IMR-90 (cell line): ENCODE measurements at regions not wholly inside any gene's neighbourhood (a gene's known extent, or its start where the extent isn't known, plus 50 kb on each side); places are given as distances from the start of the nearest gene placed in this dataset.

Experiments
- ATAC-seq: fragments of 200-7000 bp; cut with Tn5 transposase; 2 replicates; pipeline ENCODE4 v1.9.1; 2020; ENCODE audit warnings: low read depth, mild to moderate bottlenecking, moderate library complexity
- BruUV-seq: library from RNA; stranded (reverse); fragments of 400-500 nt; replicated peaks from 2 replicates; lab custom pipeline; 2021; lab: Mats Ljungman, UMichigan
- CTCF ChIA-PET: fragments of 300-600 bp; formaldehyde crosslinking; extraction: SDS; loops from one replicate; lab custom pipeline; 2021; ENCODE audit warnings: antibody characterized with exemption; lab: Yijun Ruan, JAX
- POLR2A ChIA-PET: fragments of 300-600 bp; sonication (Branson Sonifier 250); formaldehyde crosslinking; loops from one replicate; lab custom pipeline; 2022; ENCODE audit warnings: antibody characterized with exemption; ENCODE audit not compliant: unreplicated experiment; lab: Charles Lee
- DNase-seq: peaks from one replicate; pipeline ENCODE4 v3.0.0; 2013
- H2AFZ ChIP-seq: replicated peaks from 2 replicates; pipeline ENCODE3; 2013; ENCODE audit warnings: low read length, mild to moderate bottlenecking; ENCODE audit not compliant: poor library complexity
- H2AK5ac ChIP-seq: 2 replicates; pipeline ENCODE4 v1.6.1; 2013; ENCODE audit warnings: low read depth, low read length, inconsistent platforms
- H2AK9ac ChIP-seq: replicated peaks from 2 replicates; pipeline ENCODE3; 2013; ENCODE audit warnings: mild to moderate bottlenecking, low read depth, low read length, moderate library complexity; ENCODE audit not compliant: poor library complexity
- H2BK120ac ChIP-seq: 2 replicates; pipeline ENCODE4 v1.6.1; 2013; ENCODE audit warnings: low read depth, low read length, inconsistent platforms
- H2BK15ac ChIP-seq: 3 replicates; pipeline ENCODE4 v1.6.1; 2013; ENCODE audit warnings: low read depth, low read length, inconsistent platforms
- H2BK20ac ChIP-seq: 2 replicates; pipeline ENCODE4 v1.6.1; 2013; ENCODE audit warnings: low read depth, mild to moderate bottlenecking, inconsistent platforms, low read length, moderate library complexity
- H2BK5ac ChIP-seq: 2 replicates; pipeline ENCODE4 v1.6.1; 2013; ENCODE audit warnings: mild to moderate bottlenecking, low read depth, low read length, inconsistent platforms; ENCODE audit not compliant: poor library complexity, severe bottlenecking
- H3K14ac ChIP-seq: replicated peaks from 2 replicates; pipeline ENCODE4 v1.6.1; 2013; ENCODE audit warnings: low read depth, low read length, inconsistent platforms
- H3K18ac ChIP-seq: 2 replicates; pipeline ENCODE4 v1.6.1; 2013; ENCODE audit warnings: low read depth, low read length, control low read depth
- H3K23ac ChIP-seq: 2 replicates; pipeline ENCODE4 v1.6.1; 2013; ENCODE audit warnings: low read depth, low read length, inconsistent platforms
- H3K27ac ChIP-seq: 2 replicates; pipeline ENCODE4 v1.5.1; 2013; ENCODE audit warnings: mild to moderate bottlenecking, control low read depth, low read length; ENCODE audit not compliant: insufficient read depth
- H3K27me3 ChIP-seq: 2 replicates; pipeline ENCODE4 v1.6.1; 2013; ENCODE audit warnings: low read length; ENCODE audit not compliant: control insufficient read depth, insufficient read depth
- H3K36me3 ChIP-seq: 2 replicates; pipeline ENCODE4 v1.6.1; 2013; ENCODE audit warnings: low read length, mixed read lengths; ENCODE audit not compliant: control insufficient read depth, insufficient read depth
- H3K4ac ChIP-seq: 2 replicates; pipeline ENCODE4 v1.6.1; 2013; ENCODE audit warnings: low read depth, low read length, inconsistent platforms
- H3K4me1 ChIP-seq: 2 replicates; pipeline ENCODE4 v1.6.1; 2013; ENCODE audit warnings: low read length, mixed read lengths; ENCODE audit not compliant: control insufficient read depth, insufficient read depth
- H3K4me2 ChIP-seq: 2 replicates; pipeline ENCODE4 v1.6.1; 2013; ENCODE audit warnings: low read depth, mild to moderate bottlenecking, control low read depth, low read length, moderate library complexity
- H3K4me3 ChIP-seq: 2 replicates; pipeline ENCODE4 v1.5.1; 2013; ENCODE audit warnings: low read depth, mild to moderate bottlenecking, control low read depth, low read length, moderate library complexity; ENCODE audit not compliant: insufficient read depth
- H3K56ac ChIP-seq: 2 replicates; pipeline ENCODE4 v1.6.1; 2013; ENCODE audit warnings: low read length, inconsistent platforms; ENCODE audit not compliant: insufficient read depth; ENCODE audit errors: extremely low read depth
- H3K79me1 ChIP-seq, 2 experiments: 2 replicates each; pipeline ENCODE4 v1.6.1; 2013; ENCODE audit warnings: low read length in 2 of 2, inconsistent platforms in 1 of 2, low read depth in 1 of 2
- H3K9ac ChIP-seq: 2 replicates; pipeline ENCODE4 v1.6.1; 2013; ENCODE audit warnings: low read depth, low read length, control low read depth
- H3K9me1 ChIP-seq: 2 replicates; pipeline ENCODE4 v1.6.1; 2013; ENCODE audit warnings: low read length, inconsistent platforms; ENCODE audit not compliant: insufficient read depth
- H3K9me3 ChIP-seq: 2 replicates; pipeline ENCODE4 v1.6.1; 2013; ENCODE audit warnings: low read length; ENCODE audit not compliant: control insufficient read depth, insufficient read depth
- H4K20me1 ChIP-seq: 2 replicates; pipeline ENCODE4 v1.6.1; 2013; ENCODE audit warnings: low read length, inconsistent platforms; ENCODE audit not compliant: insufficient read depth
- H4K5ac ChIP-seq: 2 replicates; pipeline ENCODE4 v1.6.1; 2013; ENCODE audit warnings: mild to moderate bottlenecking, low read depth, low read length, control low read depth
- H4K8ac ChIP-seq, 2 experiments: 2 replicates each; pipeline ENCODE4 v1.6.1; 2013; ENCODE audit warnings: low read depth in 2 of 2, low read length in 2 of 2, control low read depth in 1 of 2, inconsistent platforms in 1 of 2
- H4K91ac ChIP-seq: 2 replicates; pipeline ENCODE4 v1.6.1; 2013; ENCODE audit warnings: low read depth, low read length, inconsistent platforms; ENCODE audit not compliant: insufficient read depth
- CEBPB ChIP-seq: IDR thresholded peaks from 2 replicates; pipeline ENCODE4 v1.6.1; 2012; ENCODE audit warnings: low read depth, low read length, improper control_type of control experiment
- FOS ChIP-seq: fragments of 150-350 bp; IDR thresholded peaks from 2 replicates; pipeline ENCODE4 v1.6.1; 2016; ENCODE audit warnings: low read depth, low read length
- USF2 ChIP-seq: fragments of 150-350 bp; IDR thresholded peaks from 2 replicates; pipeline ENCODE4 v1.6.1; 2017; ENCODE audit warnings: mild to moderate bottlenecking, antibody characterized with exemption, low read length, low read depth
- WGBS, 2 experiments: methylation state at CpG; one replicate each; pipeline versions ENCODE4 v1.1.5 to v1.1.7; 2013; ENCODE audit warnings: missing lambda C conversion rate in 2 of 2; ENCODE audit not compliant: insufficient read length in 1 of 2; ENCODE audit errors: extremely low coverage in 2 of 2; 5-methylcytosine and 5-hydroxymethylcytosine counted together
- dilution Hi-C: fragments of 300-500 bp; cut with HindIII; formaldehyde crosslinking; loops from one replicate; pipeline ENCODE4 v1.14.3; 2018; ENCODE audit warnings: low sequenced_read_pairs; ENCODE audit not compliant: unreplicated experiment
- in situ Hi-C: fragments of 300-500 bp; cut with MboI; formaldehyde crosslinking; loops from 3 replicates; pipeline ENCODE4 v1.14.3; 2019; ENCODE audit warnings: low sequenced_read_pairs, inconsistent platforms, mixed read lengths
- intact Hi-C: fragments of 100-400 bp; cut with micrococcal nuclease; formaldehyde crosslinking; loops from 2 replicates; pipeline ENCODE4 v1.10.0; 2022

- H3K27ac ChIP-seq: peak overlapping the region; percentile 63
- no peak overlapping the region for H3K4me2 ChIP-seq
- WGBS, 2 experiments: no CpG with 5 or more reads among the region's 6 CpGs
- no peak overlapping the region for H3K4me3 ChIP-seq
- no peak overlapping the region for H3K56ac ChIP-seq
- H3K4me1 ChIP-seq: peaks cover 5% of the 10 kb centered on the region
- H4K5ac ChIP-seq: no peak overlapping the region
- peak overlapping the region; percentile 97 for H2BK5ac ChIP-seq
- H2AK5ac ChIP-seq: no peak overlapping the region
- H3K27me3 ChIP-seq: no peaks in the 10 kb centered on the region
- CTCF ChIA-PET: no interaction called here
- no peak overlapping the region for H4K91ac ChIP-seq
- H3K14ac ChIP-seq: no peak overlapping the region
- H3K9me1 ChIP-seq: 0 out of 2 replicates have a peak, but pooled peaks cover 3% of the 10 kb centered on the region
- intact Hi-C loops (no loop called here), in situ Hi-C loops (loop anchor here (25.0 kb wide), 1 partner anchor 455 kb away; the partner anchor contains the start of gene ALCAM), dilution Hi-C loops (no loop called here)
- peak overlapping the region; percentile 78 for H3K4ac ChIP-seq
- H3K79me1 ChIP-seq: peaks cover 6 to 14% of the 10 kb centered on the region in 2 experiments; a peak in 2 of 4 replicates
- H2AFZ ChIP-seq: no peak overlapping the region
- POLR2A ChIA-PET: no interaction called here
- no peak overlapping the region for H2AK9ac ChIP-seq
- H3K9me3 ChIP-seq: peaks cover 10% of the 10 kb centered on the region
- peak overlapping the region; percentile 92; the same call in 1 of the 2 replicates for H2BK120ac ChIP-seq
- peak; percentile 64 for ATAC-seq
- peak; percentile 41; the same call in 1 of the 2 replicates for TF ChIP-seq FOS
- TF ChIP-seq CEBPB: peak; percentile 91
- TF ChIP-seq USF2: no peak
- no TSS peak for BruUV-seq
- no peak overlapping the region for H3K23ac ChIP-seq
- no peaks in the 10 kb centered on the region for H3K36me3 ChIP-seq
- no peaks in the 10 kb centered on the region for H4K20me1 ChIP-seq
- peak; percentile 90 for DNase-seq
- peak overlapping the region; percentile 81 to 85; a peak in 3 of 4 replicates for H4K8ac ChIP-seq
- peak overlapping the region; percentile 95; the same call in 1 of the 2 replicates for H2BK20ac ChIP-seq
- H3K18ac ChIP-seq: no peak overlapping the region; the same call in 1 of the 2 replicates
- no peak overlapping the region; the same call in 2 of the 3 replicates for H2BK15ac ChIP-seq
- H3K9ac ChIP-seq: no peak overlapping the region
These were observed 459.2 kb upstream of the ALCAM start for GRCh38 chr3:104907507-104907906.
